AG09309 (cell line): ENCODE measurements at regions not wholly inside any gene's neighbourhood (a gene's known extent, or its start where the extent isn't known, plus 50 kb on each side); places are given as distances from the start of the nearest gene placed in this dataset.
"Not testable (repeated sequence)": the region's sequence is repeated elsewhere in the genome, so short reads cannot be mapped to it uniquely, and the experiment has no call there.

Experiments used
- DNase-seq: peaks from one replicate; pipeline ENCODE4 v3.0.0-alpha.2; 2010; ENCODE audit warnings: low read depth
- H3K4me3 ChIP-seq: 2 replicates; pipeline ENCODE4 v1.5.1; 2011; ENCODE audit warnings: mild to moderate bottlenecking, low read depth, low read length, moderate library complexity; ENCODE audit not compliant: control insufficient read depth
- TF ChIP-seq, protein P1 (sequence below): IDR thresholded peaks from 2 replicates; pipeline ENCODE4 v1.5.1; 2011; ENCODE audit warnings: mild to moderate bottlenecking, low read depth, low read length, inconsistent platforms; ENCODE audit not compliant: insufficient read depth, control insufficient read depth; ENCODE audit errors: missing control alignments

- no peak for DNase-seq
- TF ChIP-seq, protein P1, sequence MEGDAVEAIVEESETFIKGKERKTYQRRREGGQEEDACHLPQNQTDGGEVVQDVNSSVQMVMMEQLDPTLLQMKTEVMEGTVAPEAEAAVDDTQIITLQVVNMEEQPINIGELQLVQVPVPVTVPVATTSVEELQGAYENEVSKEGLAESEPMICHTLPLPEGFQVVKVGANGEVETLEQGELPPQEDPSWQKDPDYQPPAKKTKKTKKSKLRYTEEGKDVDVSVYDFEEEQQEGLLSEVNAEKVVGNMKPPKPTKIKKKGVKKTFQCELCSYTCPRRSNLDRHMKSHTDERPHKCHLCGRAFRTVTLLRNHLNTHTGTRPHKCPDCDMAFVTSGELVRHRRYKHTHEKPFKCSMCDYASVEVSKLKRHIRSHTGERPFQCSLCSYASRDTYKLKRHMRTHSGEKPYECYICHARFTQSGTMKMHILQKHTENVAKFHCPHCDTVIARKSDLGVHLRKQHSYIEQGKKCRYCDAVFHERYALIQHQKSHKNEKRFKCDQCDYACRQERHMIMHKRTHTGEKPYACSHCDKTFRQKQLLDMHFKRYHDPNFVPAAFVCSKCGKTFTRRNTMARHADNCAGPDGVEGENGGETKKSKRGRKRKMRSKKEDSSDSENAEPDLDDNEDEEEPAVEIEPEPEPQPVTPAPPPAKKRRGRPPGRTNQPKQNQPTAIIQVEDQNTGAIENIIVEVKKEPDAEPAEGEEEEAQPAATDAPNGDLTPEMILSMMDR: peak; percentile 4
- no peak overlapping the region for H3K4me3 ChIP-seq
Measured at GRCh38 chr16:35102780-35103403, 1643.5 kb downstream of the TP53TG3F start.

DNA sequence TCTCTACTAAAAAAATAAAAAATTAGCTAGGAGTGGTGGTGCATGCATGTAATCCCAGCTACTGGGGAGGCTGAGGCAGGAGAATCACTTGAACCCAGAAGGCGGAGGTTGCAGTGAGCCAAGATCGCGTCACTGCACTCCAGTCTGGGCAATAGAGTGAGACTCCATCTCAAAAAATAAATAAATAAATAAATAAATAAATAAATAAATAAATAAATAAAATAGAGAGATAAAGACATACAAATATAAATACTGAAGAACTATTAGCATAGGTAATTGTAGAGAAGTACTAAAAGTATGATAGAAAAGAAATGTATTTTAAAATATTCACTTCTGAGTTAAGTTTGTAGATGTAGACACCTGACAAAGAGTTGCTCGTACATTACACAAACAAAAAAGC lies 1652.4 kb downstream of the TP53TG3F start:
- H3K4me3 ChIP-seq, DNase-seq: not testable (repeated sequence)

DNA sequence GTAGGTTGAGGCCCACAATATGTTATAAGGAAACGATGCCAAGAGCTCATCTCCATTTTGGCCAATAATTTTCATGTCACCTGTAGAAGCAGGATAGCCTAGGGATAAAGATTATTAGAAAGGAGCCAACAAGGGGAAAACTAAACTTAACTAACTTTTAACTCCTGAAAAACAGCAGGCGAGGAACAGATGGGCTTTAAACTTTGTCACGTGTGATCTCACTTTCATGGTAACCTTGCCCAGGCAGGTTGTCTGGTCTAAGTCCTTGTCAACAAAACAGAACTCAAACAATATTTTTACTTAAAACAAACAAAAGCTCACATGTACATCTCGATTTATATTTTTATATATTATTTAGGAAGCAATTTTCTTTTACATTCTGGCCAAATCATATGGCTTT lies 1672.0 kb downstream of the TP53TG3F start:
- DNase-seq: no peak
- TF ChIP-seq, protein P1: no peak
- no peak overlapping the region for H3K4me3 ChIP-seq

DNA sequence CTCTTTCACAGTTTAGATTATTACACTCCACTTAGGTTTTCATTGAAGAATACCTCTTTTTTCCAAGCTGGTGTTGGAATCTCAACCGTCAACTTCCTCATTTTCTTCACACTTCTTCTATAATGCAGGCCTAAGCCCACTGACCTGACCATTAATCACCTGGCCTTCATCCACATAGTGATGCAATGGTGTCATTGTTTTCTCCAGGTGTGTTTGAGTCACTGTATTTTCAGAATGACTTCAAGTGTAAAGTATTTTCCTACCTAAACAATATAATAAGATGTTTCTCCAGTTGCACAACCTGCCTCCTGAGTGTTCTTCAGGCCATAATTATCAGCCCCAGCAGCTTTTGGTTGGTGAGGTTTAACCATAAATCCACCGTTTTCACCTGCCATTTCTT lies 1675.1 kb downstream of the TP53TG3F start:
- no peak for DNase-seq
- TF ChIP-seq, protein P1: no peak

DNA sequence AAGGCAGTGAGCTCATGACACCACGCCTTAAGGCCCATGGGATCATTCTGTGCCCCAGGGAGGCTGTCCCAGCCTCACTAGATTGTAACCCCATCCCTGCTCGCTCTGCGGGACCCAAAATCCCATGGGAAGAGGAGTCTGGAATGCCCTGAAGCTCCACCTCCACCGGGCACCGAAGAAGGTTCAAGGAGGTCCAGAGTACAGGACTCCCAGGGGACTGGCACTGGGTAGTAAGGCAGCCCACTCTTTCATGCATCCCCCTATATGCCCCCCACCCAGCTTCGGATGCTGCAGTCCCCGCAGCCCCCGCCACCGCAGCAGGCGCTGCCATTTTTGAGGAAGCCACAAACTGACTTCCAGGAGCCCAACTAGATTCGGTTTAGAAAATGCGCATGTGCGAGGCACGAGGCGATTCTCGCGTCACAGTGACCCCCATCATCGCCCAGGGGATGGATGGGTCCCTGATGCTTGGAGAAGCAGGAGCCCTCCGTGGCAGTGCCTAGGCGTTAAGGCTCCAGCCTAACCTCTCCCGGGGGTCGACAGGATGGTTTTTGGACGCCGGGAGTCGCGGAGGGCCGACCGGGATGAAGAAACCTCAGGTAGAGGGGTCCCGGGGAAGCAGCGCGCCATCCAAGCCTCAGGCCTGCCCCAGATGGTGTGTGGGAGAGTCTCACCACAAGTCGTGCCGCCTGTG lies 1681.0 kb downstream of the TP53TG3F start:
- TF ChIP-seq, protein P1: no peak
- no peak for DNase-seq
- H3K4me3 ChIP-seq: no peak overlapping the region

More for the DNA sequence above, 1675.1 kb downstream of the TP53TG3F start:
- no peak overlapping the region for H3K4me3 ChIP-seq

- DNase-seq: no peak
- TF ChIP-seq, protein P1: no peak
- no peak overlapping the region for H3K4me3 ChIP-seq
Measured at GRCh38 chr16:35141303-35141702, 1681.9 kb downstream of the TP53TG3F start.

- TF ChIP-seq, protein P1: no peak
- H3K4me3 ChIP-seq: no peak overlapping the region
- DNase-seq: no peak
Measured at GRCh38 chr16:35142147-35142808, 1682.9 kb downstream of the TP53TG3F start.
